ENCODE measurements at regions not wholly inside any gene's neighbourhood (a gene's known extent, or its start where the extent isn't known, plus 50 kb on each side); places are given as distances from the start of the nearest gene placed in this dataset.

DNA sequence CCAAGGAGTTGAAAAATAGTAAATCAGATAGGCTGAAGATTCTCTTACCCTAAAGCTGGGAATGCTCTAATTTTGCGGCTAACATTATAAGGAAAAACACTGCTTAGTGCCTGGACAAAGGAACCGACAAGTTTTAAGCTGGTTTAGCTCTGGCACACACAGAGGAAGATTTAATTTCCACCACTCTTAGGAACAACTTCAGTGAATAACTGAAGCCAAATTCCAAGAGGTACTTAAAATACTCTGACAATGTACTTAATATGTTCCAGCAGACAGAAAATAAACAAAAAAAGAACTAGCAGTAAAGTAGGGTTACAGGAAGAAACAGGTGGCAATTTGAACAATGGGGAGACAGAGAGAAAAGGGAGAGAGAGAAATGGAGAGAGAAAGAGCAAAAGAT, 340.8 kb upstream of the NDST4 start:
- TF ChIP-seq POLR2A (IDR thresholded peaks at IDR 0.05): no peak
- TF ChIP-seq, protein P1, sequence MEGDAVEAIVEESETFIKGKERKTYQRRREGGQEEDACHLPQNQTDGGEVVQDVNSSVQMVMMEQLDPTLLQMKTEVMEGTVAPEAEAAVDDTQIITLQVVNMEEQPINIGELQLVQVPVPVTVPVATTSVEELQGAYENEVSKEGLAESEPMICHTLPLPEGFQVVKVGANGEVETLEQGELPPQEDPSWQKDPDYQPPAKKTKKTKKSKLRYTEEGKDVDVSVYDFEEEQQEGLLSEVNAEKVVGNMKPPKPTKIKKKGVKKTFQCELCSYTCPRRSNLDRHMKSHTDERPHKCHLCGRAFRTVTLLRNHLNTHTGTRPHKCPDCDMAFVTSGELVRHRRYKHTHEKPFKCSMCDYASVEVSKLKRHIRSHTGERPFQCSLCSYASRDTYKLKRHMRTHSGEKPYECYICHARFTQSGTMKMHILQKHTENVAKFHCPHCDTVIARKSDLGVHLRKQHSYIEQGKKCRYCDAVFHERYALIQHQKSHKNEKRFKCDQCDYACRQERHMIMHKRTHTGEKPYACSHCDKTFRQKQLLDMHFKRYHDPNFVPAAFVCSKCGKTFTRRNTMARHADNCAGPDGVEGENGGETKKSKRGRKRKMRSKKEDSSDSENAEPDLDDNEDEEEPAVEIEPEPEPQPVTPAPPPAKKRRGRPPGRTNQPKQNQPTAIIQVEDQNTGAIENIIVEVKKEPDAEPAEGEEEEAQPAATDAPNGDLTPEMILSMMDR (IDR thresholded peaks at IDR 0.05): no peak
